ENCODE measurements at regions not wholly inside any gene's neighbourhood (a gene's known extent, or its start where the extent isn't known, plus 50 kb on each side); places are given as distances from the start of the nearest gene placed in this dataset.

GRCh38 chr4:107408968-107409367, 311.1 kb downstream of the PAPSS1 start:
- H3K9me3 ChIP-seq (ENCODE audit: control insufficient read depth in 1 of 2, insufficient read depth in 1 of 2, low read depth in 1 of 2, low read length in 2 of 2), result no peaks in the 10 kb centered on the region
- H3K36me3 ChIP-seq (ENCODE audit: control insufficient read depth in 1 of 2, insufficient read depth in 2 of 2, low read length in 2 of 2), result no peaks in the 10 kb centered on the region
- no peak overlapping the region for H3K27ac ChIP-seq (ENCODE audit: low read depth, low read length)
- no peaks in the 10 kb centered on the region for H3K27me3 ChIP-seq (ENCODE audit: insufficient read depth, low read length)
- ChIA-PET CTCF (no interaction called here), RAD21 (ENCODE audit: low non-redundant PET in 1 of 2, low total read pairs in 2 of 2, uncharacterized antibody in 2 of 2, unreplicated experiment in 2 of 2) (no interaction called here), POLR2A (no interaction called here)
- H3K4me3 ChIP-seq (replicated peaks in 1 of 2; ENCODE audit: low read depth in 1 of 2, low read length in 2 of 2), result no peak overlapping the region
- intact Hi-C loops (cut with micrococcal nuclease), result no loop called here
- no TSS peak for BruUV-seq (replicated peaks)
- H3K9me2 ChIP-seq (ENCODE audit: insufficient read depth), result no peaks in the 10 kb centered on the region
- H3K4me1 ChIP-seq (ENCODE audit: control insufficient read depth in 1 of 2, insufficient read depth in 2 of 2, low read length in 2 of 2), result no peaks in the 10 kb centered on the region
- H3K79me2 ChIP-seq (ENCODE audit: insufficient read depth, low read length), result no peaks in the 10 kb centered on the region
- no peak for ATAC-seq
- no peak for DNase-seq (ENCODE audit: low read depth, low spot score)
- no peaks in the 10 kb centered on the region for H4K20me1 ChIP-seq (ENCODE audit: insufficient read depth)
- no peak overlapping the region for H2AFZ ChIP-seq (ENCODE audit: low read depth, low read length, poor library complexity, severe bottlenecking)
- H3K4me2 ChIP-seq (ENCODE audit: low read length), result no peak overlapping the region
- H3K9ac ChIP-seq (ENCODE audit: low read length), result no peak overlapping the region
- TF ChIP-seq SIN3A (IDR thresholded peaks at IDR 0.05; ENCODE audit: low read depth), result no peak
- no peak for TF ChIP-seq CEBPB (IDR thresholded peaks at IDR 0.05; ENCODE audit: low read depth)

GRCh38 chr4:107404591-107405300, 315.3 kb downstream of the PAPSS1 start:
- Histone ChIP-seq H3K9ac (ENCODE audit: low read length) (no peak overlapping the region), H3K9me2 (ENCODE audit: insufficient read depth) (no peaks in the 10 kb centered on the region), H4K20me1 (ENCODE audit: insufficient read depth) (no peaks in the 10 kb centered on the region), H3K4me3 (replicated peaks in 1 of 2; ENCODE audit: low read depth in 1 of 2, low read length in 2 of 2) (no peak overlapping the region), H3K4me1 (ENCODE audit: control insufficient read depth in 1 of 2, insufficient read depth in 2 of 2, low read length in 2 of 2) (no peaks in the 10 kb centered on the region), H3K4me2 (ENCODE audit: low read length) (no peak overlapping the region), H2AFZ (ENCODE audit: low read depth, low read length, poor library complexity, severe bottlenecking) (no peak overlapping the region), H3K9me3 (ENCODE audit: control insufficient read depth in 1 of 2, insufficient read depth in 1 of 2, low read depth in 1 of 2, low read length in 2 of 2) (no peaks in the 10 kb centered on the region), H3K27ac (ENCODE audit: low read depth, low read length) (no peak overlapping the region), H3K79me2 (ENCODE audit: insufficient read depth, low read length) (no peaks in the 10 kb centered on the region), H3K36me3 (ENCODE audit: control insufficient read depth in 1 of 2, insufficient read depth in 2 of 2, low read length in 2 of 2) (no peaks in the 10 kb centered on the region), H3K27me3 (ENCODE audit: insufficient read depth, low read length) (no peaks in the 10 kb centered on the region)
- CTCF ChIA-PET, result no interaction called here
- no peak for TF ChIP-seq EZH2phosphoT487 (IDR thresholded peaks at IDR 0.05; ENCODE audit: borderline replicate concordance)
- TF ChIP-seq FOSL1 (IDR thresholded peaks at IDR 0.05; ENCODE audit: low read depth), result no peak
- TF ChIP-seq, protein P1, sequence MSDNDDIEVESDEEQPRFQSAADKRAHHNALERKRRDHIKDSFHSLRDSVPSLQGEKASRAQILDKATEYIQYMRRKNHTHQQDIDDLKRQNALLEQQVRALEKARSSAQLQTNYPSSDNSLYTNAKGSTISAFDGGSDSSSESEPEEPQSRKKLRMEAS (IDR thresholded peaks at IDR 0.05), result no peak
- TF ChIP-seq, protein P2, sequence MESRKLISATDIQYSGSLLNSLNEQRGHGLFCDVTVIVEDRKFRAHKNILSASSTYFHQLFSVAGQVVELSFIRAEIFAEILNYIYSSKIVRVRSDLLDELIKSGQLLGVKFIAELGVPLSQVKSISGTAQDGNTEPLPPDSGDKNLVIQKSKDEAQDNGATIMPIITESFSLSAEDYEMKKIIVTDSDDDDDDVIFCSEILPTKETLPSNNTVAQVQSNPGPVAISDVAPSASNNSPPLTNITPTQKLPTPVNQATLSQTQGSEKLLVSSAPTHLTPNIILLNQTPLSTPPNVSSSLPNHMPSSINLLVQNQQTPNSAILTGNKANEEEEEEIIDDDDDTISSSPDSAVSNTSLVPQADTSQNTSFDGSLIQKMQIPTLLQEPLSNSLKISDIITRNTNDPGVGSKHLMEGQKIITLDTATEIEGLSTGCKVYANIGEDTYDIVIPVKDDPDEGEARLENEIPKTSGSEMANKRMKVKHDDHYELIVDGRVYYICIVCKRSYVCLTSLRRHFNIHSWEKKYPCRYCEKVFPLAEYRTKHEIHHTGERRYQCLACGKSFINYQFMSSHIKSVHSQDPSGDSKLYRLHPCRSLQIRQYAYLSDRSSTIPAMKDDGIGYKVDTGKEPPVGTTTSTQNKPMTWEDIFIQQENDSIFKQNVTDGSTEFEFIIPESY (IDR thresholded peaks at IDR 0.05; ENCODE audit: extremely low read depth, insufficient replicate concordance, low read length), result no peak
- no TSS peak for BruUV-seq (replicated peaks)
- intact Hi-C loops (cut with micrococcal nuclease), result no loop called here
- DNase-seq (ENCODE audit: low read depth, low spot score) (no peak), ATAC-seq (no peak)
- RAD21 ChIA-PET (ENCODE audit: low non-redundant PET in 1 of 2, low total read pairs in 2 of 2, uncharacterized antibody in 2 of 2, unreplicated experiment in 2 of 2), result no interaction called here
- POLR2A ChIA-PET, result no interaction called here
